HG03354 (cell line): ENCODE measurements at regions not wholly inside any gene's neighbourhood (a gene's known extent, or its start where the extent isn't known, plus 50 kb on each side); places are given as distances from the start of the nearest gene placed in this dataset.

Experiments used
- ATAC-seq: cut with Tn5 transposase; IDR thresholded peaks from one replicate; pipeline ENCODE4 v1.9.1; 2021; ENCODE audit warnings: mild to moderate bottlenecking; ENCODE audit not compliant: unreplicated experiment, poor library complexity, severe bottlenecking

DNA sequence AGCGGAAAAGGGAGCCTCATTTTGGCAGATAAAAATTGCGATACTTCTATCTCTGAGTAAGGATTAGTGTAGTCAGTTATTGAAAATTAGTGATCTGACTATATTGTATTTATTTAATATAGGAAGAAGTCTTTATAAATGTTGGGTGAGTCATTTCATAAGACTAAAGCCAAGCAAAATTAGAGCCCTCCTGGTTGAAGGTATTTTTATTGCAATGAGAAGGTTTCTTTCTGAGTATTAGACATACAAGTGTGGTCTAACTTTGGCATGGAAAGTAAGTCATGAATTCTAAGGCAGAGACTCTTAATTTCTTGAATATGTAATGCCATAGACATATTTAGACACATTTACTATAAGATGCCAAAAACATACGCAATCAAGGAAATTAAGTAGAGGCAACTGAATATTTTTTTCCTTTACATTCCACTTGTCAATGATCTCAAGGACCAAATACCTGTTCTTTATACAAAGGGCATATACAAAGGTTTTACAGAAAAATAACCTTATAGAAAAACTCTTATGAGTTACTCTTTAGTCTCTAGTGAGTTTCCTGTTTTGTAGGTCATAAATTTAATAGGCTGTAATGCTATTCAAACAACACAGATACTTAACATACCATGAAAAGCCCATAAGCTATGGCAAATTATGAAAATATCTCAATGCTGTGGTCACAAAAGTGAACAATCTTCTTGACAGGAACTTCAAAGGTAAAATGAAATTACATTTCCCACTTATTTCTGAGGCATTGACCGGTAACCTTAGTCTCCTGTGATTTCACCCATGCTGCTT is 156.6 kb upstream of the BTG1 start:
- ATAC-seq, result no peak

DNA sequence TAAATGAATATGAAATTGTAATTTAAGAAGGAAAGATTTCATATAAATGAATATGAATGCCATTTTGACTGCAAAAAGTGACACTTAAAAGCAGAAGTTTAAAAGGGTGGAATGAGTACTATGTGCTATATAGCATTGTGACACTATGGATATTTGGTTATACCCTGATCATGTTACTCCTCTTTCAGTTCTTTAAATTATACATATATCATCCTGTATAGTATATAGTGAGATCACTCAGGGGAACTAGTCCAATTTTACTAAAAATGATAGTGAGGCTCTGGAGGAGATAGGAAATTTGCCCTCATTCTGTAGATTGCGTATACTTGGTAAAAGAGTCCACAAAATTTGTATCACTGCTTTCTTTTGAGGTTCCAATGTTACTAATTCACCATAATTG is 155.7 kb upstream of the BTG1 start:
- ATAC-seq, result no peak

DNA sequence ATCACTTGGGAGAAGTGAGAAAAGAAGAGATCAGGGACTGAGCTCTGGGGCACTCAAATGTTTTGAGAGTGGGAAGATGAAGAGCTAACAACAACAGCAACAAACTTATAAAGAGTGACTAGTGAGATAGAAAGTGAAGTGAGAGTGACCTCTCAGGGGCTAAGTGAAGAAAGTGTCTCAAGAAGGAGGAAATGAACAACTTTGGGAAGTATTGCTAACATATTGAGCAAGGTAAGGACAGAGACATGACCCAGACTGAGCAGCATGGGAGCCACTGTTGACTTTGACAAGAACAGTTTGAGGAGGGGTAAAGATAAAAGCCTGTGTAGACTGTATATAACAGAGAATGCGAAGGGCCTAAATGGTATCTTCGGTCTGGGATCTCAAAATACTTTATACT is 155.1 kb upstream of the BTG1 start:
- no peak for ATAC-seq

DNA sequence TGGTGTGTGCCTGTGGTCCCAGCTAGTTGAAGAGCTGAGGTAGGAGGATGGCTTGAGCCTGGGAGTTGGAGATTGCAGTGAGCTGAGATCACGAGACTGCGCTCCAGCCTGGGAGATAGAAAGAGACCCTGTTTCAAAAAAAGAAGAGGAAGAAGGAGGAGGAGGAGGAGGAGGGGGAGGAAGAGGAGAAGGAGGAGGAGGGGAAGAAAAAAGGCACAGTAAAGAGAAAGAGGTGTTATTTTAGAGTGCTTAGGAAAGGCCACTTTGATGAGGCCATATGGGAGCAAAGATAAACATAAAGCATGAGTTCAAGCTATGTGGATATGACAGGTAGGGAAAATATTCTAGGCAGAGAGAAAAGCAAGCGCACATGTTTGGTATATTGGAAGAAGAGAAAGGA is 154.1 kb upstream of the BTG1 start:
- ATAC-seq, result no peak

DNA sequence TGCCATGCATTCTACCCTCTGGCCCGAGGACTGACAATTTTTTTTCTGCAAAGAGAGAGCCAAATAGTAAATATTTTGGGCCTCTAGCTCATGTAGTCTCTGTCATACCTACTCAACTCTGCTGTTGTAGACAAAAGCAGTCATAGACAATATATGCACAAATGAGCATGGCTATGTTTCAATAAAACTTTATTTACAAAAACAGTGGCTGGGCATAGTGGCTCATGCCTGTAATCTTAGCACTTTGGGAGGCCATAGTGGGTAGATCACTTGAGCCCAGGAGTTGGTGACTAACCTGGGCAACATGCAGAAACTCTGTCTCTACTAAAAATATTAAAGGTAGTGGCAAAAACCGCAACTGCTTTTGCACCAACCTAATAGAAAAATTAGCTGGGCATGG is 153.7 kb upstream of the BTG1 start:
- no peak for ATAC-seq

DNA sequence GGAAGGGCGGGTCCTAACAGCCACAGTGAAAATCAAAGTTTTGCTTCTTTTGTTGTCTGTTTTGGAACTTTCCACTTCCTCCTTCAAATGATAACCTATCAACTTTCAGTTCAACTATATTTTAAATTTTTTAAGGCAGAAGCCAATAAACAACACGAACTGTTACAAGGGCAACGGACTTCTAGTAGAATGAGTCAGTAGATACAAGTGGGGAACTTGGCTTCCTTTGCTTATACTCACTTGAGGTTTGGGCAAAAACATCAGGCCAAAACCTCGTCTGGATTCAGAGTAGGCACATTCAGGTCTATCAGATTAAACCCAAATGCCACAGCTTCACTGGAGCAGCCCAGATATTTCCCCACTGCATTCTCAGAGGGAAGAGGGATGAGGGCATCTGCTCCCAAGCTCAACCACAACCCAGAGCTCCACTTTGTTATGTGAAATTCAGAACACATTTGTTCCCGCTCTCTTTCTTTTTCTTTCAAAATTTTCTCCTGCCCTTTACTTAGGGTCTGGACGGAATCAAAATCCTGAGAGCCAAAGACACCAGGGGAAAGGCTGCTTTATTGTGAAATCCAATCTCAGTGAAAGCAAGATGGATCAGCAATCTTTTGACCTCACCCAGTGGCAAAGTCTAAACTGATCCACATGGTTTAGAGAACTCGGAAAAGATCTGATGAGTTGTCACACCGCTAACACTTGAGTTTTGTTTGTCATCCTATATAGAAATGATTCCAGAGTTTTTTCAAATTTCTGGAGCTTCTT is 152.5 kb upstream of the BTG1 start:
- ATAC-seq, result no peak

DNA sequence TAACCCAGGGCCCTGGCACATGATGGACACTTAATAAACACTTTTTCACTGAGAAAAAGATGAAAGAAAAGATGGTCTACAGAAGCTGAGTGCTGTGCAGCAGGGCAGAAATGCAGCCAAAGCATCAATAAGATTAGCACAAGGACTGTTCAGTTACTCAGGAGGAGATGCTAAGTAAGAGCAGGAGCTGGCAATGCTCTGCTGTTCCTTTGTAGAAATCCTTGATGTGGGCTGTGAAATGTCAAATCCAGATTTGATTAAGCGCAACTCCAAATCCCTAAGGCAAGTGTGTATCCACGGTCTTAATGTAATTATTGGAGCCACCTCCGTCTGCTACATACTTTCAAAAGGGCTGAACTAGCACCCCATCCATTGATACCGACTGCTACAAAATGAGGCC is 151.8 kb upstream of the BTG1 start:
- ATAC-seq, result no peak

DNA sequence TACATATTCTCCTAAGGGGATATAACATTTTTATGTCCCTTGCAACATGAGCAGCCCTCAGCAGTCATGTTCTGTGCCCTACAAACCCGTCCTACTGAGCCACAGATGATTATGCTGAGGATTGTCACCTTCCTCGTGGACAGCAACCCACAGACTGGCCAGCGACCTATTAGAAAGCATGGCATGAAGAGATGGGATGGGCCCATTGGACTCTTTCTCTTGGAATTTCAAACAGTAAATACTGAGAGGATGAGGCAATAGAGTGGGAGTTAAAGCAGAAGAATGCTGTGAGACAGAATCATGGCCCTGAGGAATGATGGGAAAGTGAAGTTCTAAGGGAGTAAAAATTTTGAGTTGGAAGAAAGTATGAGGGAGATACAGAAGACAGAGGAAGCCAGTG is 149.9 kb upstream of the BTG1 start:
- ATAC-seq, result no peak

DNA sequence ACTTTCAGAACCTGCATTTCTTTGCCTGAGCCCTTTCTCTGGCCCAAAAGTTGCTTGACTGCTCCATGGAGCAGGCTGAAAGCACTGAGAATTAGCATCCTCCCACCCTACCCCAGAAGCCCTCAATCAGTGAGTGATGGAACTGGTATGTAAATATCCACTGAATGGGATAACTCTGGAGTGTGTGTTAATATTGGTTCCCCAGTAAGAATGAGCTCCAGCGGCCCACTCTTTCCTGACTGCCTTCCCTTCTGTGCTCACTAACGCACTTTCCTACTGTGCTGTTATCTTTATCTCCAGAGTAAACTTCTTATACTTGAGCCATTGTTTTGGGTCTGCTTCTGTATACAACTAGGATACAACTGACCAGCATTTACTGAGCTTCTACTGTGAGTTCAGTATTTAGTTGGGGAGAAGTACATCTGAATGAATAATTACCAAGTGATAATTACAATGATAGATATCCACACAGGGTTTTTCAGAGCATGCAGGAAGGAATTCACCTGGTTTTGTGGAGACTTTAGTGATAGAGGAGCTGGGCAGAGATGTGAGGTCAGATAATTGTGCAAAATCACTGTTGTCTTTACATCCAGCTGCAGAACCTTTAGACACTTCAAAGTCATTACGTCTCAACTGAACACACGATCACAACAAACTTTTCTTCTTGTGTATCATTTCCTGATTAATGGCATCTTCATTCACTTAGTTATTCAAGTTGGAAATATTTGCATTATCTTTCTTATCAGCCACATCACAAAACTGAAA is 149.2 kb upstream of the BTG1 start:
- ATAC-seq, result no peak

DNA sequence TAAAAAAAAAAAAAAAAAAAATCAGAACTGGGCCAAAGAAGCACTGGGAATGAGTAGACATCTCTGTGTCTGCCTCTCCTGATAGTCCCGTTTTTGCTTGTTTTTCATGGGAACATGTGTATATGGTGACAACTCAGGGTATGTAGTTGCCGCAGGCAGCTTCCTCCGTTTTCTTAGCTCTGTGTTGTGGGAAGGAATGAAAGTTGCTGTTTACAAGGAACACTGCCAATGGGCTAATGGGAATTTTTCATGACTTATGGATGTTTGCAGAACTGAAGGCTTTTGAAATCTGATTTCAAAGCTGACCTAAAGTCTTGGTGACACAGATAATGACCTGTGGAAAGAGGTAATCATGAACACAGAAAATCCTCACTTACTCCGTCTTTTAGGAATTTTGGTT is 146.4 kb upstream of the BTG1 start:
- ATAC-seq, result no peak

DNA sequence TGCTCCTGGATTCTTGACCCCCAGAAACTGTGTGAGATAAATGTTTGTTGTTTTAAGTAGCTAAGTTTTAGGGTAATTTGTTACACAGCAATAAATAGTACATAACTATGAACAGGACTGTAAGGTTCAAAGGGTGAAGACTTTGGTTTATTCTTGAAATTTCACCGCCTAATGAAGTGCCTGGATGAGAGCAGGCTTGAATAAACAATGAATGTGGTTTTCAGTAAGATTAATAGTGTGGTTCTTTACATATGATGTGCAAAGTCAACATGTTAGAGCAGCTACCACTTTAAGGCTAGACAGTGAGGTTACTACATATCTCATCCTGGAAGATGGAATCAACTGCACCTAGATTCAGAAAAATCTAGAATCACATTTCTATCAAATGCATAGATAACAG is 145.2 kb upstream of the BTG1 start:
- ATAC-seq, result no peak

DNA sequence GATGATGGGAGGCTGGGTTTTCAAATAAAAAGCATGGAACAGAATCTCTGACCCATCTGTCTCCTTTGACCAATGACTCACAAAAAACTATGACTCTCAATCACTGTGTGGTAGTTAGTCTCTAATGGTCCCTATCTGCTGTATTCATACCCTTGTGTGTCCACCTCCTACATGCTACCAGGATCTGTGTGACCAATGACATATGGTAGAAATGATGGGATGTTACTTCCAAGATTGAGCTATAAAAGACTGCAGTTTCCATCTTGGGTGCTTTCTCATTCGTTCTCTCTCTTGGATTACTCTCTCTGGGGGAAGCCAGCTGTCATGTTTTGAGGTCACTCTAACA is 144.7 kb upstream of the BTG1 start:
- ATAC-seq, result no peak

DNA sequence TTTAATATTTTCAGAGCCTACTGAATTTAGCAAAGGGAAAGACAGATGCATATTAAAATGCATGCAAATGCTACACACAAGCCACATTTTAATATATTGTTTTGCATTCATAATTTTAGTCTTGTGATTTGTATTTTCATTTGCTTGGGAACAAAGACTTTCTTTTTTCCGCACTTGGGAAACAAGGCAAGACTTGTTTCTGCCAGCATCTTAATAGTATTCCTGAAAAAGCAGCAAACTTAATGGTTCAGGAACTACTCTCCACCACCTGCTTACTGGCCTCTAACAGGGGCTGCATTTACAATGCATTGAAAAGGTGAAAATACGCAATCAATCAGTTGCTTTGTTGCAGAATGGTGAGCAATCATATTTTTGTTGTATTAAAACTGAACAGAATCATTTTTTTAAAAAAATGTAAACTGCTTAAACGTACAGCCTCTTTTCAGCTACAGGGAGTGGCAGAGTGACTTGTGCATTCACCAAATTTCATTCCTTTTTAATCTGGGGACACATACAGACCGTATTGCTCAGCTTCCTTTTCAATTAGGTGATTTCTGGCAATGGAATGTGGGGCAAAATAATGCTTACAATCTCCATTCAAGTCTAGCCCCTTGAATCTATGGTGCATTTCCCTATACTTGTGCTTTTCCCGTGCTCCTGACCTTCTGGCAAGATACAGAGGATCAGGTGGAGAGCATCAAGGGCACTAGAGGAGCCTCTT is 144.1 kb upstream of the BTG1 start:
- ATAC-seq, result no peak

DNA sequence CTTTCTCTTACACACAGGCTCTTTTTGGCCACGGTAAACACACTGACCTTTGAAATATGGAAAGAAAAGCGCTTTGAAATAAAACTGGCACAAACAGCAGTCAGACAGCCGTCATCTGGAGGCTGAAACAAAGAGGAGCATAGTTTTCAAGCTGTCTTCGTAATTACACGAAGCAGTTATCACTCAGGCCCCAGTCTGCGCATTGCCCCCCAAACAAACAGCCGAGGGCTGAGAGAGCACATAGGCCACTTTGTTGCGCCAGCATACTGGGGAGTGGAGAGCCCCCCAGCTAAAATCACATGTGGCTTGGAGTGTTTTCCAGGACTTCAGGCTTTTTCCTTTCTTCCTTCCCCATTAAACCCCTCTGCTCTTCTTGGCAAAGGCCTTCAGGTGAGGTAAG is 142.9 kb upstream of the BTG1 start:
- ATAC-seq, result no peak

DNA sequence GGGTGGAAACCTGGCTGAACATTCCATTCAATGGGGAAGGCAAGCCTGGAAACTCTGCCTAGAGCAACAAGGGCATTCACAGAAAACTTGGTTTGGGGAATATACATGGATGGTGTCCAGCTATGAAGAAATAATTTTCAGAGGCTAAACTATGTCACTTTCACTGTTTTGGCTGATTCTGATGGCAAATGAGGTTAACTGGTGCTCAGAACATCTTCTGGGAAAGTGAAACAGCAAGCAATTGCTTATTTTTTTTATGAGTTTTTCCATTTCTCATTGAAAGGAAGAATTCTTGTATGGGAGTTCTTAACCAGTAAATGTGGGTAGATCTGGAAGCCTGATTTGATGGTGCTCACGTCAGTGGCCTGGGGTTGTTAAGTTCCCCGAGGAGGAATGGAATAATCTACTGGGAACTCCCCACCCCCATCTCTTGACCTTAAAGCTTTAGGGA is 132.8 kb upstream of the BTG1 start:
- no peak for ATAC-seq

DNA sequence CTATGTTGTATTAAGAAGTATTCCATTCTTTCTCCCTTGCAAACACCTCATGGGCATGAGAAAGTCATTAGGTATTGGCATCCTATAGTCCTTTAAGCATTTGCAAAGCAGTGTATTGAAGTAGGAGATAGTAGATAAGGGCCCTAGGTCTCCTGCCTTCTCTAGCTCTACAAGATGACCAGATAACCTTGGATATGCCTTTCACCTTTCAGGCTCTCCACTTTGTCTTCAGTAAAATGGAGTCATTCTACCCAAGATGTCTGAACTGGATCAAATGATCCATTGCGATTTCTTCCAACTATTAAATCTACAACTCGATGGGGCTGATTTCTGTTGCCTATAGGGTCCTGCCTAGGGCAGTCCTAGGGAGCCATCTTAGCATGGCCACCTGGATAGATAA is 132.1 kb upstream of the BTG1 start:
- ATAC-seq, result no peak

DNA sequence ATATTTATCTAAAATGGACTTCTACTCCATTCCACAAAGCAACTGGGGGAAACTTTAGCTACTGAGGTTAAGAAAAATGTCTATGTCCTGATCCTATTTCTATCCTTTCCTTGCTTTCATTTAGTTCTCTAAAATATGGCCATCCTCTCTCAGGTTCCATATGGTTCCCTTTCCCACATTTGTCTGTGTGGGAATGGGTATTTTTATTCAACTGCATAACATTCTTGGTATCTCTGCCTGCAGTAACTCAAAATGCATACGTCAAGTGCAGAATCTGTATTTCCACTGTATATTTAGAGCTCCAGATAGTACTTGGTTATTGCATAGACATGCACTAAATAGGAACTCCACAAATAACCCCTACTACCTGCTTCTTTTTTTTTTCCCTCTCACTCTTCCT is 130.6 kb upstream of the BTG1 start:
- no peak for ATAC-seq

DNA sequence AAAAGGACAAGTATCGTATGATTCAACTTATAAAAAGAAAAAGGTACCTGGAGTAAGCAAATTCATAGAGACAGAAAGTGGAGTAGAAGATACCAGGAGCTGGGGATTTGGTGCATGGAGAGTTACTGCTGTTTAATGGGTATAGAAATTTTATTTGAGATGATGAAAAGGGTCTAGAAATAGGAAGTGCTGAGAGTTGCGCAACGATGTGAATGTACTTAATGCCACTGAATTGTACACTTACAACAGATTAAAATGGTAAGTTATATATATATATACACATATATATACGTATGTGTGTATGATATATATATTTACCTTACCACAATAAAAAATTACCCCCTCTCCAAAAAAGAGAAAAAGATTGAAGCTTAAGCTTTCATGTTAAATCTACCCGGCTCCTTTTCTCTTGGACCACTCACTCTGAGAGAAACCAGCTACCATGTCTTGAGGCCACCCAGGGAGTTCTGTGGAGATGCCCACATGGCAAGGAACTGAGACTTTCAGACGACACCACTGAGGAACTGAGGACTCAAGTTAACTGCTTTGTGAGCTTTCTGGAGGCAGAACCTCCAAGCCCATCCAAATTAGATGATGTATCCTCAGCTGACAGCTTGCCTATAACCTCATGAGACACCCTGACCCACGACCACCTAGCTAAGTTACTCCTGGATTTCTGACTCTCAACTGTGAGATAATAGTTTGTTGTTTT is 130.0 kb upstream of the BTG1 start:
- no peak for ATAC-seq

DNA sequence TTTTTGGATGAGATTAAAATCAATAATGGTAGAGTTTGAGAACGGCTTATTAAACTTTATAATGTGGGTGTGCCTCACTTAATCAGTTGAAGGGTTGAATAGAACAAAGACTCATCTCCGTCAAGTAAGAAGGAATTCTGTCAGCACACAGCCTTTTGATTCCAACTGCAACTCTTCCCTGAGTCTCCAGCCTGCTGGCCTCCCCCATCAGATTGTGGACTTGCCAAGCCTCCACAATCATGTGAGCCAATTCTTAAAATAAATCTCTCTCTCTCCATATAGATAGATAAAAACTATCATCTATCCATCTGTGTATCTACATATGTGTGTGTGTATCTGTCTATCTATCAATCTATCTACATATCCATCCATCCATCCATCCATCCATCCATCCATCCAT is 127.4 kb upstream of the BTG1 start:
- ATAC-seq, result no peak
